GM20431 (cell line): ENCODE measurements at regions not wholly inside any gene's neighbourhood (a gene's known extent, or its start where the extent isn't known, plus 50 kb on each side); places are given as distances from the start of the nearest gene placed in this dataset.
"Not testable (repeated sequence)": the region's sequence is repeated elsewhere in the genome, so short reads cannot be mapped to it uniquely, and the experiment has no call there.

Experiments used
- in situ Hi-C: fragments of 300-500 bp; cut with MseI, MboI; formaldehyde crosslinking; loops from one replicate; pipeline ENCODE4 v1.15.0; 2020; ENCODE audit warnings: low sequenced_read_pairs; ENCODE audit not compliant: unreplicated experiment

- in situ Hi-C loops: no loop called here
Measured at GRCh38 chr4:29047341-29048041, 1672.7 kb upstream of the PCDH7 start.

- in situ Hi-C loops: no loop called here
Measured at GRCh38 chr4:29051381-29051965, 1668.7 kb upstream of the PCDH7 start.

GRCh38 chr4:29052266-29052665, 1667.9 kb upstream of the PCDH7 start:
- in situ Hi-C loops: no loop called here

GRCh38 chr4:29058531-29058930, 1661.6 kb upstream of the PCDH7 start:
- in situ Hi-C loops: no loop called here

GRCh38 chr4:29066861-29067260, 1653.3 kb upstream of the PCDH7 start:
- in situ Hi-C loops: no loop called here

- in situ Hi-C loops: no loop called here
Measured at GRCh38 chr4:29073571-29073970, 1646.6 kb upstream of the PCDH7 start.

GRCh38 chr4:29075366-29075765, 1644.8 kb upstream of the PCDH7 start:
- in situ Hi-C loops: no loop called here

- in situ Hi-C loops: no loop called here
Measured at GRCh38 chr4:29079260-29079659, 1640.9 kb upstream of the PCDH7 start.

- in situ Hi-C loops: no loop called here
Measured at GRCh38 chr4:29081234-29081955, 1638.8 kb upstream of the PCDH7 start.

- in situ Hi-C loops: no loop called here
Measured at GRCh38 chr4:29082684-29083083, 1637.5 kb upstream of the PCDH7 start.

- in situ Hi-C loops: no loop called here
Measured at GRCh38 chr4:29085748-29086147, 1634.4 kb upstream of the PCDH7 start.

- in situ Hi-C loops: no loop called here
Measured at GRCh38 chr4:29104694-29105093, 1615.5 kb upstream of the PCDH7 start.

GRCh38 chr4:29113960-29114359, 1606.2 kb upstream of the PCDH7 start:
- in situ Hi-C loops: no loop called here

GRCh38 chr4:29117231-29117722, 1602.9 kb upstream of the PCDH7 start:
- in situ Hi-C loops: not testable (repeated sequence)

GRCh38 chr4:29121586-29121985, 1598.6 kb upstream of the PCDH7 start:
- in situ Hi-C loops: no loop called here

GRCh38 chr4:29128810-29129209, 1591.4 kb upstream of the PCDH7 start:
- in situ Hi-C loops: no loop called here

- in situ Hi-C loops: no loop called here
Measured at GRCh38 chr4:29131304-29131703, 1588.9 kb upstream of the PCDH7 start.

GRCh38 chr4:29142708-29143107, 1577.5 kb upstream of the PCDH7 start:
- in situ Hi-C loops: no loop called here

GRCh38 chr4:29151584-29151983, 1568.6 kb upstream of the PCDH7 start:
- in situ Hi-C loops: no loop called here

GRCh38 chr4:29153642-29154041, 1566.5 kb upstream of the PCDH7 start:
- in situ Hi-C loops: no loop called here

GRCh38 chr4:29175291-29175690, 1544.9 kb upstream of the PCDH7 start:
- in situ Hi-C loops: no loop called here
